ENCODE measurements at regions not wholly inside any gene's neighbourhood (a gene's known extent, or its start where the extent isn't known, plus 50 kb on each side); places are given as distances from the start of the nearest gene placed in this dataset.

DNA sequence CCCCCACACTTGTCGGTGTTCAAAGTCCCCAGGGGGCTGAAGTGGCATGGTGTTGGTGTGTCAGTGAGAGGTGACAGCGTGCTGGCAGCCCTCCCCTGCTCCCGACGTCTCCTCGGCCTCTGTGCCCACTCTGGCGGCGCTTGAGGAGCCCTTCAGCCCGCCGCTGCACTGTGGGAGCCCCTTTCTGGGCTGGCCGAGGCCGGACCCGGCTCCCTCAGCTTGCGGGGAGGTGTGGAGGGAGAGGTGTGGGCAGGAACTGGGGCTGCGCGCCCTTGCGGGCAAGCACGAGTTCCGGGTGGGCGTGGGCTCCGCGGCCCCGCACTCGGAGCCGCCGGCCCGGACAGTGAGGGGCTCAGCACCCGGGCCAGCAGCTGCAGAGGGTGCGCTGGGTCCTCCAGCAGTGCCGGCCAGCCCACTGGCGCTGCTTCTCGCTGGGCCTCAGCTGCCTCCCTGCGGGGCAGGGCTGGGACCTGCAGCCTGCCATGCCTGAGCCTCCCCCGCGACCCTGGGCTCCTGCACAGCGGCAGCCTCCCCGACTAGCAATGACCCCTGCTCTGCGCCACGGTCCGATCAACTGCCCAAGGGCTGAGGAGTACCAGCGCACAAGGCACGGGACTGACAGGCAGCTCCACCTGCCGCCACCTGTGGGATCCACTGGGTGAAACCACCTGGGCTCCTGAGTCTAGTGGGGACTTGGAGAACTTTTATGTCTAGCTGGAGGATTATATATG, 224.1 kb upstream of the RIOK2 start:
- TF ChIP-seq, protein P1, sequence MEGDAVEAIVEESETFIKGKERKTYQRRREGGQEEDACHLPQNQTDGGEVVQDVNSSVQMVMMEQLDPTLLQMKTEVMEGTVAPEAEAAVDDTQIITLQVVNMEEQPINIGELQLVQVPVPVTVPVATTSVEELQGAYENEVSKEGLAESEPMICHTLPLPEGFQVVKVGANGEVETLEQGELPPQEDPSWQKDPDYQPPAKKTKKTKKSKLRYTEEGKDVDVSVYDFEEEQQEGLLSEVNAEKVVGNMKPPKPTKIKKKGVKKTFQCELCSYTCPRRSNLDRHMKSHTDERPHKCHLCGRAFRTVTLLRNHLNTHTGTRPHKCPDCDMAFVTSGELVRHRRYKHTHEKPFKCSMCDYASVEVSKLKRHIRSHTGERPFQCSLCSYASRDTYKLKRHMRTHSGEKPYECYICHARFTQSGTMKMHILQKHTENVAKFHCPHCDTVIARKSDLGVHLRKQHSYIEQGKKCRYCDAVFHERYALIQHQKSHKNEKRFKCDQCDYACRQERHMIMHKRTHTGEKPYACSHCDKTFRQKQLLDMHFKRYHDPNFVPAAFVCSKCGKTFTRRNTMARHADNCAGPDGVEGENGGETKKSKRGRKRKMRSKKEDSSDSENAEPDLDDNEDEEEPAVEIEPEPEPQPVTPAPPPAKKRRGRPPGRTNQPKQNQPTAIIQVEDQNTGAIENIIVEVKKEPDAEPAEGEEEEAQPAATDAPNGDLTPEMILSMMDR (IDR thresholded peaks at IDR 0.05; ENCODE audit: insufficient read depth, low read length) = no peak
- TF ChIP-seq POLR2AphosphoS5 (IDR thresholded peaks at IDR 0.05; ENCODE audit: low read depth) = no peak
- TF ChIP-seq, protein P2, sequence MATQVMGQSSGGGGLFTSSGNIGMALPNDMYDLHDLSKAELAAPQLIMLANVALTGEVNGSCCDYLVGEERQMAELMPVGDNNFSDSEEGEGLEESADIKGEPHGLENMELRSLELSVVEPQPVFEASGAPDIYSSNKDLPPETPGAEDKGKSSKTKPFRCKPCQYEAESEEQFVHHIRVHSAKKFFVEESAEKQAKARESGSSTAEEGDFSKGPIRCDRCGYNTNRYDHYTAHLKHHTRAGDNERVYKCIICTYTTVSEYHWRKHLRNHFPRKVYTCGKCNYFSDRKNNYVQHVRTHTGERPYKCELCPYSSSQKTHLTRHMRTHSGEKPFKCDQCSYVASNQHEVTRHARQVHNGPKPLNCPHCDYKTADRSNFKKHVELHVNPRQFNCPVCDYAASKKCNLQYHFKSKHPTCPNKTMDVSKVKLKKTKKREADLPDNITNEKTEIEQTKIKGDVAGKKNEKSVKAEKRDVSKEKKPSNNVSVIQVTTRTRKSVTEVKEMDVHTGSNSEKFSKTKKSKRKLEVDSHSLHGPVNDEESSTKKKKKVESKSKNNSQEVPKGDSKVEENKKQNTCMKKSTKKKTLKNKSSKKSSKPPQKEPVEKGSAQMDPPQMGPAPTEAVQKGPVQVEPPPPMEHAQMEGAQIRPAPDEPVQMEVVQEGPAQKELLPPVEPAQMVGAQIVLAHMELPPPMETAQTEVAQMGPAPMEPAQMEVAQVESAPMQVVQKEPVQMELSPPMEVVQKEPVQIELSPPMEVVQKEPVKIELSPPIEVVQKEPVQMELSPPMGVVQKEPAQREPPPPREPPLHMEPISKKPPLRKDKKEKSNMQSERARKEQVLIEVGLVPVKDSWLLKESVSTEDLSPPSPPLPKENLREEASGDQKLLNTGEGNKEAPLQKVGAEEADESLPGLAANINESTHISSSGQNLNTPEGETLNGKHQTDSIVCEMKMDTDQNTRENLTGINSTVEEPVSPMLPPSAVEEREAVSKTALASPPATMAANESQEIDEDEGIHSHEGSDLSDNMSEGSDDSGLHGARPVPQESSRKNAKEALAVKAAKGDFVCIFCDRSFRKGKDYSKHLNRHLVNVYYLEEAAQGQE (IDR thresholded peaks at IDR 0.05; ENCODE audit: insufficient replicate concordance, low read depth) = no peak
